ENCODE measurements at regions not wholly inside any gene's neighbourhood (a gene's known extent, or its start where the extent isn't known, plus 50 kb on each side); places are given as distances from the start of the nearest gene placed in this dataset.

DNA sequence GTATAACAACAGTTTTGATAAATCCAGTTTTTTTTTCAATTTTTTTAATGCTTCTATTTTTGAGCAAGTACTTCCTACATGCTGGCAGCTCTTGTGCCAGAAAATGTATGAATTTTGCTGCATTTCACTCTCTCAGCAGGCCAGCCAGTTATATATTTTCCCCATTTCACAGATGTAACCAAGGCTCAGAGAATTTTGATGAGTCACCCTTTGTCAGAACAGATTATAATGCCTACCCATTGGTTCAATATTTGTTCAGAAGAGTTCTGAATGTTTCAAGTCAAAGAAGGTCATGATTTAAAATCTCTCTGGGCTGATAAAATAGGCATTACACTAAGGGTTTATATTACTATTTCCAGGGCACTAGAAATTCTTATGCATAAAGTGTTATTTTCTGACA, 452.2 kb downstream of the RWDD3 start:
- no peak for DNase-seq

DNA sequence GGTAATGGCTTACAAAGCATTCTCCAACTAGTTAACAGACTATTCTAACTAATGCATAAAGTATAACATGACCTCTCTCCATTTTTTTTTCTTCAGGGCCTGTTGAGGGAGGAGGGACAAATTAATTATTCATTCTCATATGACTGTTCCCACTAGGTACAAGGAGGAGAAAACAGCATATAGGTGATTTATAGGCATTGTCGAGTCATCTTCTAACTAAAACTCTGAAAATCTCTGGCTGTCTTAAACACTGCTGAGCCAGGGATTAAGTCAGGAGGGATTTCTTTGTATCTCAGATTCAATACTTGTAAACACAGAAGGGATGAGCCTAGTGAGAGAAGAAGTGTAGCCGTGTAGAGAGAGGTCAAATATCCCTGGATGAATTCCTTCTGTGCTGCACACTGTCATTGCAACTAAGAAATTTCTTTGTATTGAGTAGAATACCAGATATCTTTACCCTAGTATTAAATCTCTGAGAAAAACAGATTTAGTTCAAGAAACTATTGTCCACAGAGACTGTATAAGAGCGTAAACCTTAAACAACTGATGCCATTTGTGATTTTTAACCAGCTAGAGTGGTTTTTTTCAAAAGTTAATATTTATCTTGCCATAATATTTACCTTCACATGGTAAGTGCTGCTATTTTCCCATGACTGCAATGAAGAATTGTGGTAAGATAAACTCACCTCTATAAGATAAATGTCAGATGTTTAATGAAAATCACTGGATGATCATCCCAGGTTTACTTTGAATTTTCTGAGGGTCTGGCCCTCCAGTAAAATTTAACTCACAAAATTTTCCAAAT, 465.3 kb downstream of the RWDD3 start:
- DNase-seq: no peak

DNA sequence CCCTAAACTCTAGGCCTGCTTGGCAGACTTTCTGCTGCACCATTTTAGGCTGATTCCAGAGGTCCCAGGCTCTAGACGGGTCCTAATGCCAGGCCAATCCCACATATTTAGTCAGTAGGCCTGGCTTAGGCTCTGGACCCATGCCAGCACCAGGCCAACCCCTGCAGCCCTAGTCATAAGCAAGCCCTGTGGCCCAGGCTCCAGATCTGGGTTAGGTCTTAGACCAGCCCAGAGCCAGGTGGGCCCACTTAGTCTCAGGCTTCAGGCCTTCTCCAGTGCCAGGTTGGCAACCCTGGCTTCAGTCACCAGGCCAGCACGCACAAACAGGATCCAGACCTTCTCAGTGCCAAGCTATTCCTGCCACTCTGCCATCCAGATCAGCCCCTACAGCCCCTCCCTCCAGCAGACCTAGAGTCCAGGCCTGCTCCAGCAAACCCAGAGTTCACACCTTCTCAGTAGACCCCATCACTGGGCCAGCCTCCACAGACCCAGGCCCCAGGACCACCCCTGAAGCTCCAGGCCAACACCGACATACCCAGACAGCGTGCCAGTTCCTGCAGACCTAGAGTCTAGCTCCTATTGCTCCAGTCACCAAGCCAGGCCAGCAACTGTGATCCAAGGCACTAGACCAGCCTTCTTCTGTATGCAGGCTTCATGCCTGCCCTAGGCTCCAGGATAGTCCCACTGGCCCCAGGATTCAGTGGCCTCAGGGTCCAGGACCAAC, 467.6 kb downstream of the RWDD3 start:
- no peak for DNase-seq

DNA sequence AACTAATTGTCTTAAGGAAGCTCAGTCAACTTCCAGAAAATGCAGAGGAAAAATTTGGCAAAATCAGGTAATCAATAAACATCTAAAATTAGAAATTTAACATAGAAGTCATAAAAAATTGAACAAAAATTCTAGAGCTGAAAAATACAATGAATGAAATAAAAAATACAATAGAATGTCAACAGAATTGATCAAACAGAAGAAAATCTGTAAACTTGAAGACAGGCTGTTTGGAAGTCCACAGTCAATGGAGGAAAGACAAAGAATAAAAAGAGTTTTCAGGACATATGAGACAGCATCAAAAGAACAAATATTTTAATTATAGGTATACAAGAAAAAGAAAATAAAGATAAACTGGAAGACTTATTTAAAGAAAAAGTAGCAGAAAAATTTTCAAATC, 469.0 kb downstream of the RWDD3 start:
- DNase-seq: no peak

DNA sequence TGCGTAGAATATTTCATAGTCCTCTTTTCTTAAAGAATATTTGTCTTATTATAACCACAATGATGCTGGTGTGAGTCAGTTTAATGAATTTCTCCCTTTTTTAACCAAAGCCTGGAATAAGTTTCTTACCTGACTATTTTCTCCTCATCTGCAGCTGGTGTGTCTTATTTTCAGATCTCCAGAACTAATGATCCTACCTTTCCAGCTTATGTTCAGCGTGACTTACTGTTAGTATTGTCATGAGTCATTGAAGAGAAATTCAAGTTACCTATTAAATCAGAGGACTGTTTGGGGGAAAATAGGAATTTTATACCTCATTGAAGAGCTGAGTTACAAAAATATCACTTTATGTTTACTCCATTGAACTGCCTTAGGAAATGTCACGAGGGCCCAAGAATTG, 482.1 kb downstream of the RWDD3 start:
- DNase-seq: no peak

DNA sequence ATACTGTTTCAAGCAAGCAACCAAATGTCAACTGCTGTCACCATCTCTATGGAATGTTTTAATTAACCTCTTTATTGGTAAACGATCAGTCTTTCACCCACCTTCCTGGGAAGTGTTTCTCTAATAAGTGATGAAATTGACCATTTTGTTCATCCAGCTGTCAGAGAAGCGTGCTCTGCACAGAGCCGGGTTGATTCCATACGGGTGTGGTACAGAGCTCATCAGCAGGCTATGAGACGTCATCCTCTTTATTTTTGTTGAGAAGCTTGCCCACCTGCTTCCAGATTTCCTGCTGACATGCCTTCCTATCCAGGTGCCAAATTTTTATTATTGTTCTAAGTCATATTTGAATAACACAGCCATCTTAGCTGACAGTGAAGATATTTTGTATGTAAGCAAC, 482.5 kb downstream of the RWDD3 start:
- no peak for DNase-seq

DNA sequence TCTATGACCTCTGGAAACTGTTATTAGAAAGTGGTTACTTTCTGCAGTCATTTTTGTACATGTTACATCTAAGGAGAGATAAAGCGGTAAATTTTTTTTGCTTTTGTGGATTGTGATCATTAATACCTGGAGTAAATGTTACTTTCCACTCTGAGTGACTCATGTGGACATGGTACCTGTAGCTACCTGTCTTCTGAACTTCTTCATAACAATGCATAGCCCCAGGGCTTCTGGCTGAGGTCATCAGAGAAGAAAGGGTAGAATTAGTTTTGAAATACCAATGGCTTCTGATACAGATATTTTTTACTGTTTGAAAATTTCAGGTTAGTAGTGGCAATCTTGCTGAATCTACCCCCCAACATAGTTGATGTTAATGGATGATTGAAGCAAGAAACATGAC, 489.3 kb downstream of the RWDD3 start:
- no peak for DNase-seq

DNA sequence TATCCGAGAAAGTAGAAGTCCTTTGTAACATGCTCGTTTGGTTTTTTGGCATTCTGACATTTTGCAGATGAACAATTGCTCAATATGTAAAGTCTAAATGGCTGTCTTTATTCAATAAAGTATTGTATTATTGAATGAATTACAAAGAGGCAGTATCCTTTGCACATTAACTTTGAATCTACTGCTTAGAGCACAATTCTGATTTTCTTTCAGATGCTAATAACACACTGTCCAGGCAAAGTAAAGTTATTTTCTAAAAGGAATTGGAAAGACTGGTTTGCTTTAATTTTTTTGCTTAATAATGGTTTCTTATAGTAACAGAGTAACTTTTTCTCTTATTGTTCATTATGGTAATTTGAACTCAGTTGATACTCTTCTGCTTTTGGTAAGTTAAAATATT, 494.8 kb downstream of the RWDD3 start:
- DNase-seq: no peak

DNA sequence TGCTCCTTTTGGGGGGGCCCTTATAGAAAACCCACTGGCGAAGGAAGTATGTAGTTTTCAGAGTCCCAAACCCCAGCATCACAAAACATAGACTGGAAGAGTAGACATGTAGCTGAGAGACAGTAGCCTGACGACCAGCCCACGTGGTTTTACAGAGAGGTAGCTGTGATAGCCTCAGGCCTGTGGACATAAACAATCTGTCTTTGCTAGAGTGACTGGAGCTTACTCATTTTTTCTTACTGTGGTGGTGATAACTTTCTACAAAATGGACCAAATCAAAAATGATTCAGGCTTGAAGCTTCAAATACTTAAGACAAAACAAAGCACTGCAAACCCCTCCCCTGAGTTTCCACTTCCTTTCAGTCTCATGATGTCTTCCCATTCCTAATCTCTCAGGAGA, 497.0 kb downstream of the RWDD3 start:
- no peak for DNase-seq

DNA sequence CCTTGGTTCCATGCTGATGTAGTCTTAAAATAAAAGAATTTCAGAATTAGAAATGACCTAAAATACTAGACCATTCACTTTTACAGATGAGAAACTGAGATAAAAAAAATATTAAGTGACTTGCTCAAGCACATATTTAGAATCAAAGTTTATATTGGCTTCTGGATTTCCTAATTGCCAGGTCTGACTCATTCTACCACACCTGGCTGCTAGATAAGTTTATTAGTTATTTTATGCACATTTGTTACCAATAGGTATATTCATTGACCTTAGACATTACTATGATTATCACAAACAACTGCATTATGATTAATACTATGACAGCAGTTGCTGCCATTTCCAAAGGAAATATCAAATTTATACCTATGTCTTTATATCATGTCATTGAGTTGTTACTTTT, 497.5 kb downstream of the RWDD3 start:
- no peak for DNase-seq

DNA sequence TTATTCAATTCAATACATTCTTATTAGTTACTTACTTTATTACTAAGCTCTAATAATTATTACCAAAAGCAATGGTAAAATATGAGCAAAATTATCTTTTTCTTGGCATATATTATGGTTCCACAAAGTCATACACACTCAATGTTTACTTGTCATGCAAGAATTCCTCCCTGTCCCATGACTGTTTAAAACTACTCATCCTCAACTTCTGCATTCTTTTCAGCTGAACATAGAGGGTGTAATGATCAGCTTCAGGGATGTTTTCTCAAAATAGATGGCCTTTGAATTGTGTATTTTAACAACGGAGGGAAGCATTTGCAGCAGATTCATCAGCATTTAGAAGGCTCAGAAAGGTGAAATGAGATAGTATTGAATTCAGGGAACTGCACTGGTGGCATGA, 499.0 kb downstream of the RWDD3 start:
- no peak for DNase-seq

DNA sequence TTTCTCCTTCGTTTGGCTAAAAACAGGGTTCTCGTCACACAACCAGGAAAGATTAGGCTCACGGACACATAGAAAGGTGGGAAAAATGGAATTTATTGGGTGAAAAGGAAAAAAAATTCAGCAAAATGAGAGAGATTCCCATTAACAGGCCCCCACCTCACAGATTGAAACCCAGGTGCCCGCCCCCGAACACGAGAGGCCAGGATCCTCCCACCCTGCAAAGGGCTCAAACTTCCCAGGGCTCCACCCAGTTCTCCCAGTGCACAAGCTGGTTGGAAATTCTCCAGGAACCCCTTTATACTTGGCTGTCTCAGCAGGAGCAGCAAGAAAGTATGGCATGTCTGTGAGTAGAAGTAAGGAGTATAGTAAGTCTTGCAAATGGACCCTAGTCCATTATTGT, 499.7 kb downstream of the RWDD3 start:
- no peak for DNase-seq

DNA sequence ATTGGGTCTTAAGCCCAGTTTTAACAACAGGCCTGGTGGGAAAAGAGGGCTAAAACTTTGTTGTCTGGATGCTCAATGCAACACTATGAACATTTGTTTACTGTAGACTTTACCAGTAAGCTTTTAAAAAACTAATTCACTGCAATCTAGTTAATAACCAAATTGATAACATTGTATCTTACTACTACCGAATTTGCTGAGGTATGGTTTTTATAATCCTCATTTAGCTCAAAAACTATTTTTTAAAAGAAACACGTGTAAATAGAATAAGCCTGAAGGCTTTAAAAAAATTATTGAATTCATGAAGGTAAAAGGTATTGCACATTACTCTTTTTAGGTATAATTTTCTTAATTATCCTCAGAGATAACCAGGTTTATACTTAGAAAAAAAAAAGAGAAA, 500.6 kb downstream of the RWDD3 start:
- DNase-seq: no peak

DNA sequence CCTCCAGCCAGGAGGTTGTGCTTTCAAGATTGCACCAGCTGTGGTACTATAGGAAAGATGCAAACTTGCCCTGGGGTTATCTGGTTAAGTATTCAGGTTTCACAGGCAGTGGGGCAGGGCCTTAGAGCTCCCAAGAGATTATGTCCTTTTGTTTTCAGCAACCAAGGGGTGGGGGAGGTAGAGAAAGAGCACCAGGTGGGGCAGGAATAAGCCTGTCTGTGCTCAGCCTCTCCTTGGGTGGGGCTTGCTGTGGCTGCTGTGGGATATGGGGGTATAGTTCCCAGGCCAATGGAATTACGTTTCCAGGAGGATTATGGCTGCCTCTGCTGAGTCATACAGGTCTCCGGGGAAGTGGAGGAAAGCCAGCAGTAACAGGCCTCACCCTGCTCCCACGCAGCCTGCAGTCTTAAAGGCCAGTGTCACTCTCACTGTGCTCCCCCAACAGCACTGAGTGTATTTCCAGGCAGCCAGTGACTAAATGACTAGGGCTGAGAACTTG, 508.6 kb downstream of the RWDD3 start:
- DNase-seq: no peak

DNA sequence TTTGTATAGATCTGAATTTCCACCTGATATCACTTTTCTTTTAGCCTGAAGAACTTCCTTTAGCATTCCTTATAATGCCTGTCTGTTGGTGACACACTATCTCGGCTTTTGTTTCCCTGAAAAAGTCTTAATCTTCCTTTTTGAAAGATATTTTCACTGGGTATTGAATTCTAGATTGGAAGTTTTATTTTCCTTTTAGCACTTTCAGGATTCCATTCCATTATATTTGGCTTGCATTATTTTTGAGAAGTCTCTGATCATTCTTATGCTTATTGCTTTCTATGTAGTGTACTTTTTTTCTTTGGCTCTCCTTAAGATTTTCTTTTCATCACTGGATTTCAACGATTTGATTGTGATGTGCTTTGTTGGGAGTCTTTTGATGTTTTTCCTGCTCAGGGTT, 510.7 kb downstream of the RWDD3 start:
- DNase-seq: no peak

DNA sequence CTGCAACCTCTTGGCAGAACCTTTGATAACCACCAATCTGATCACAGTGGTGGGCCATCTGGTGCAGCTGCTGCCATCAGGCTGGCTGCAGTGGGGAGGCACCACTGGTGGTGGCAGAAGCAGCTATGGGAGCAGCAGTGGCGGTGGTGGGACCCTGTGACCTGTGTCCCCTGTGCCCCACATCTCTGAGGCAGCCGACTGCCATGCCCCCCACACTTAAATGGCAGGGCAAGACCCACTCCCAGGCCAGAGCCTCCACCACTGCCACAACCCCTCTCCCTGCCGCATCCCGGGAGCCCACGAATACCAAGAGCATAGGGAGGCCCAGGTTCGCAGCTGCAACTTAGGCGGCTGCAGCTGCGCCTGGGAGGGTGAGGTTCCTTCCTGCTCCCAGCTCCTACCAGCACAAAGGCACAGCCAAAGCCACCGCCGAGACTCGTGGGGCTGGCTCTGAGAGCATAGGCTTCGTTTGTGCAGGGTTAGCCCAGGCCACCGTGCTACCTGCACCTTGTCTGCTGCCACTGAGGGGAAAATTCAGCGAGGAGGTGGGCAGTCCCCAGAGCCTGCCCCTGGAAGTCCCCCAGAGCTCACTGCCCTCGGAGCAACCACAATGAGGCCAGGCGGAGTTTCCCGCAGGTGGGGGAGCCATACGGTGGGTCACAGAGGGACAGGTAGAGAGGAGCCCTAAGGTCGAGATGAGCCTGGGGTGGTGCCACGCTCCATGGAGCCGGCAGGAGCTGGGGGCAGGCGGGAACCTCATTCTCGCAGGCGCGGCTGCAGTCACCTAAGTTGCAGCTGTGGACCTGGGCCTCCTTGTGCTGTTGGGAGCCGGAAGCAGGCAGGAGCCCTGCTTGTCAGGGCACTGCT, 518.7 kb downstream of the RWDD3 start:
- no peak for DNase-seq

DNA sequence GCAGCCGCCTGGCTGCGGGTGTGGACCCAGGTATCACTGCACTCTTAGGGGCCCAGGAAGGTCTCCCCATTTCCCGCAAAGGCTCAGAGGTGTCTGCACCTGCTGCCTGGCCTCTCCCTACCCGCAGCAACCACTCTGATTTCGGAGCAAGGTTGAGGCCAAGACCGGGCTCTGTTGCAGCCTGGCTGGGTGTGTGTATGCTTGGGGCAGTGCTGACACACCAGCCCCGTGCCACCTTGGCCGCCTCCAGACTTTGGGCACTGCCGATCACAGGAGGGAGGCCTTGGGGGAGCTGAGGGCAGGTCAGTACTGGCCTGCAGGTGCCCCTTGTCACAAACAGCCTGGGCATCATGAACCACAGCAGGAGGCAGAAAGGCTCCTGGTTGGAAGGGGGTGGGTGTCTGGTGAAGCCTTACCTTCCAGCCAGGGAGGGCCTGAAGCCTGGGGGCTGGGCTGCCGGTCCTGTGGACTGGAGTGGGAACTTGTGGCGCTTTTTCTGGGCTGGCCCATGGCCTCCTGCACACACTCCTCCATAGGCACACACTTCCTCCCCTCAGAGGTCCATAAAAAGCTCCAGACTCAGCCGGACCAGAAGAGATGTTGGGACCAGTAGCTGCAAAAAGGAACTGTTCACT, 519.5 kb downstream of the RWDD3 start:
- DNase-seq: no peak

DNA sequence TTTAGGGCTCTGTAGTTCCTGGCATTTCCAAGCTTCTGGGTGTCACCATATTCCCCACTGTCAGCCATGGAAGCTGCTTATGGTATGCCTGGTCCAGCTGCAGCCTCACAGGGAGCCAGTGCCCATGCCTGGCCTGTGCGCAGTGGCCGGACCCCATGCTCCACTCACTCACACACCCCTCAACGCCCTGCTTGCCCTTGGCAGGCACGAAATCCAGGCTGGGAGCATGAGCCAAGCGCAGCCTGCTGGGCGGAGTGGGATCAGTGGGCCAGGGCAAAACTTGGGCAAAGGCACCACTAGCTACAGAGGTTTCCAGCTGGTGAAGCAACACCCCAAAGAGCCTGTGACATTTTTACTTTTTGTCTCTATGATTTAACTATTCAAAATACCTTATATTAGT, 520.4 kb downstream of the RWDD3 start:
- DNase-seq: no peak

DNA sequence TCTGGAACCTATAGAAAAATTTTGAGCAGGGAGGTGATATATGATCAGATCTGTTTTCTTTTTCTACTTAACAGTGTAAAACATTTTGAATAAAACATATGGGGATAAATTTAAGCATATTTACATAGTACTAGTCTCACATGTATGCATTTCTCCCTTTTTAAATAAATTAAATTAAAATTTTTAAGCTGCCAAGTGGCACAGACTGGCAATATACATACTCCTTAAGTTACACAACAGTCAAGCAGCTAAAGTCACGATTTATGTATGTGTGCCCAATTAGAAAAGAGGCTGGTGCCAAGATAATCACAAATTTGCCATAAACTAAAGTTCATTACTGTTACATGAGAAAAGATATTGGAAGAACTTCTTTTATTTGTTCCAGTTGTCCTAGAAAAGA, 532.0 kb downstream of the RWDD3 start:
- DNase-seq: no peak

DNA sequence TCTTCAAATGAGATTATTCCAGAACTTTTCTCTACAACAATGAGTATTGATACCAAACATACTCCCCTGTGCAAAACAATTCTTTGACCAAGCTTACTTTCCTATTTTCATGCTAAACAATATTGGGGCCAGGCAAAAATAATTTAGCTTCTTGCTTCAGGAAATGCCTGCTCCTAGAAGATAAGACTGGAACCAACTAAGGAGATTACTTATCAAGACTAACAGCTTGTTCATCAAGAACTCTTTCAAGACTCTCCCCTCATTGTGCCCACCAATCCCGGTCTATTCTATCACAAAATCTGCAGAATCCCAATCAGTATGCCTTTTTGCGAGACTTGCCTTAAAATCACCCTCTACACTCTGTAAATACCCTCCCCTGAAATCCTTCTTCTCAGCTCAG, 536.6 kb downstream of the RWDD3 start:
- DNase-seq: peak; percentile 40

DNA sequence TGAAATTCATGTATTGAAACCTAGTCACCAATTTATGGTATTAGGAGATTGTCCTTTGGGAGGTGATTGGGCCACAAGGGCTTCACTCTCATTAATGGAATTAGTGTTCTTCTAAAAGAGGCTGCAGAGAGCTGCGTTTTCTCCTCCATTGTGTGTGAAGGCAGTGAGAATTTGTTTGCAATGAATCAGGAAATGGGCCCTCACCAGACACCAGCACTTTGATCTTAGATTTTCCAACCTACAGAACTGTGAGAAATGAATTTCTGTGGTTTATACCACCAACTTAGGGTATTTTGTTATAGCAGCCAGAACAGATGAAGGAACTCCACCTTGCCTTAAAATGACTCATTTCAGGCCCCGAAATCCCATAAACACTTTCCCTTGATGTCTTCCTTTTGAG, 544.2 kb downstream of the RWDD3 start:
- DNase-seq: no peak

DNA sequence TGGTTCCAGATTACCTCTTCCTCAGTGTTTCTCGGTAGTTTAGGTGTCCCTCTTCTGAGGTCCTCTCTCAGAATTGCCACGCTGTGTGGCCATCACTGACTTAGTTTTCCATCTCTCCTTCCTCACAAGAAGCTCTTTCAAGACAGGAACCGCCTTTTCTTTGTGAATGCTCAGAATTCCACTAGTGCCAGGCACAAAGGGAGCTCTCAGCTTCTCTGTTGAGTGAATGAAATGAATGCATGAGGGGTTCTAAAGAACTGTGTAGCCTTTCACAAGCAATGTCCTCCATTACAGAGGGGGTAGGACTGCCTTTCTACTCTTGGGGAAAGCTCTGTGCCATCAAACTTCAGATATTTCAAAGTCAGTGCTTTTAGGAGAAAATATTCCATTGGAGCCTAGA, 546.8 kb downstream of the RWDD3 start:
- DNase-seq: no peak

DNA sequence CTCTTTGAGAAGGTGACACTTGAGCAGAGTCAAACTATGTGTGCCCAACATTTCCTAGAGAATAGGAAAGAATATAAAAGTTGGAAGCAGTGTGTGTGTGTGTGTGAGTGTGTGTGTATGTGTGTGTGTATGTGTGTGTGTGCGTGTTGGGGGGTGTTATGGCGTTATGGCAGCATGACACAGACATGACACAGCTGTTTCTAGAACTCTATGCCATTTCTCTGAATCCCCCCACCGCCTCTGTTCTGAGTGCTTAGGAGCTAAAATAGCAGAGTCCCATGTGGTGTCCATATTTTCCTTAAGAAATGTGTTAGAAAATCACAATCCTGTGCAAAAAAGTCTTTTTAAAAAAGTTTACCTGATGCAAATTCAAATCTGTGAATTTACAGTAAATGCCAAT, 556.1 kb downstream of the RWDD3 start:
- no peak for DNase-seq

All from hematopoietic multipotent progenitor cell treated with erythropoietin and hydrocortisone succinate and interleukin-3 and kit ligand, for 8 days (in vitro differentiated cells).